ENCODE measurements at regions not wholly inside any gene's neighbourhood (a gene's known extent, or its start where the extent isn't known, plus 50 kb on each side); places are given as distances from the start of the nearest gene placed in this dataset.

GRCh38 chr9:87442451-87442850, 55.2 kb upstream of the DAPK1 start:
- Histone ChIP-seq H3K23ac (ENCODE audit: insufficient read length) (no peak overlapping the region), H3K56ac (replicated peaks; ENCODE audit: insufficient read length, low read depth, low read length) (no peak overlapping the region), H3K36me3 (ENCODE audit: control insufficient read depth in 2 of 4, insufficient read depth in 4 of 4, low read length in 3 of 4) (no peaks in the 10 kb centered on the region), H3K4ac (replicated peaks; ENCODE audit: insufficient read length, low read depth, low read length) (no peak overlapping the region), H4K91ac (replicated peaks; ENCODE audit: insufficient read length, low read length) (no peak overlapping the region), H4K5ac (ENCODE audit: insufficient read length, low read depth, low read length) (no peak overlapping the region), H2BK20ac (ENCODE audit: low read length) (no peak overlapping the region), H2AK5ac (ENCODE audit: low read depth, low read length) (no peak overlapping the region), H2BK12ac (ENCODE audit: low read depth, low read length) (no peak overlapping the region), H3K4me3 (ENCODE audit: extremely low read depth in 1 of 4, insufficient read depth in 2 of 4, low read depth in 3 of 4, low read length in 4 of 4) (no peak overlapping the region), H2AFZ (ENCODE audit: low read length) (no peak overlapping the region), H3K27me3 (replicated peaks in 1 of 4; ENCODE audit: control insufficient read depth in 3 of 4, extremely low read depth in 1 of 4, insufficient read depth in 3 of 4, low read length in 3 of 4) (no peaks in the 10 kb centered on the region), H3K14ac (ENCODE audit: insufficient read length) (no peak overlapping the region), H3K18ac (ENCODE audit: extremely low read depth, low read length) (no peak overlapping the region), H2BK120ac (replicated peaks; ENCODE audit: low read depth, low read length) (no peak overlapping the region), H3K23me2 (ENCODE audit: low read depth, low read length) (no peaks in the 10 kb centered on the region), H3K9me3 (ENCODE audit: insufficient read depth in 2 of 2, low read depth in 1 of 2, low read length in 1 of 2) (no peaks in the 10 kb centered on the region), H3K79me1 (ENCODE audit: low read depth, low read length) (no peaks in the 10 kb centered on the region), H2BK15ac (ENCODE audit: low read length) (no peak overlapping the region), H4K8ac (ENCODE audit: extremely low read depth, insufficient read depth, low read length) (no peak overlapping the region), H2BK5ac (ENCODE audit: low read depth, low read length) (no peak overlapping the region), H3K4me2 (ENCODE audit: insufficient read depth in 1 of 2, low read depth in 2 of 2, low read length in 2 of 2) (no peak overlapping the region), H3K4me1 (replicated peaks in 1 of 4; ENCODE audit: control insufficient read depth in 3 of 4, insufficient read depth in 4 of 4, low read length in 3 of 4) (peaks cover 0 to 2% (median 0%) of the 10 kb centered on the region in 4 experiments; a peak in 1 of 7 replicates), H3K79me2 (ENCODE audit: control insufficient read depth in 1 of 2, insufficient read depth in 2 of 2, low read length in 2 of 2) (no peaks in the 10 kb centered on the region), H3K27ac (ENCODE audit: low read depth, low read length) (no peak overlapping the region), H3K9ac (replicated peaks in 1 of 4; ENCODE audit: extremely low read depth in 1 of 4, low read depth in 3 of 4, low read length in 3 of 4) (no peak overlapping the region), H4K20me1 (replicated peaks in 1 of 2; ENCODE audit: control insufficient read depth in 1 of 2, insufficient read depth in 2 of 2, low read length in 2 of 2) (no peaks in the 10 kb centered on the region)
- DNase-seq (ENCODE audit: low read depth in 1 of 2, low spot score in 2 of 2) (no peak), FAIRE-seq (no peak)
- ChIA-PET CTCF (ENCODE audit: partially characterized antibody) (no interaction called here), POLR2A (ENCODE audit: partially characterized antibody) (interaction anchor here (0.6 to 1.4 kb wide), 3 partner anchors 11 to 28 kb away, joined by 3 to 5 read pairs (median 3); no protein-coding TSS in a partner anchor)
- no peak for TF ChIP-seq SRF (IDR thresholded peaks at IDR 0.05; ENCODE audit: low read depth, low read length)
- no peak for TF ChIP-seq E2F6 (IDR thresholded peaks at IDR 0.05)
- TF ChIP-seq TAF7 (optimal IDR thresholded peaks at IDR 0.05; ENCODE audit: borderline replicate concordance, low read depth, low read length) = no peak
- TF ChIP-seq ATF2 (IDR thresholded peaks at IDR 0.05; ENCODE audit: low read length) = no peak
- 45% methylated on average over 2 of the region's 2 CpGs; no CpG with 5 or more reads in 1 of the 2 experiments for WGBS, 2 experiments (ENCODE audit: extremely low coverage in 1 of 2, insufficient coverage in 1 of 2, insufficient read length in 1 of 2, insufficient replicate concordance in 2 of 2, low coverage in 1 of 2, low lambda C conversion rate in 2 of 2, missing lambda C conversion rate in 1 of 2)
